ENCODE measurements at regions not wholly inside any gene's neighbourhood (a gene's known extent, or its start where the extent isn't known, plus 50 kb on each side); places are given as distances from the start of the nearest gene placed in this dataset.
A peak's percentile ranks its signal among the peaks of the same experiment; 100 is the strongest.
"Not testable (repeated sequence)": the region's sequence is repeated elsewhere in the genome, so short reads cannot be mapped to it uniquely, and the experiment has no call there.

DNA sequence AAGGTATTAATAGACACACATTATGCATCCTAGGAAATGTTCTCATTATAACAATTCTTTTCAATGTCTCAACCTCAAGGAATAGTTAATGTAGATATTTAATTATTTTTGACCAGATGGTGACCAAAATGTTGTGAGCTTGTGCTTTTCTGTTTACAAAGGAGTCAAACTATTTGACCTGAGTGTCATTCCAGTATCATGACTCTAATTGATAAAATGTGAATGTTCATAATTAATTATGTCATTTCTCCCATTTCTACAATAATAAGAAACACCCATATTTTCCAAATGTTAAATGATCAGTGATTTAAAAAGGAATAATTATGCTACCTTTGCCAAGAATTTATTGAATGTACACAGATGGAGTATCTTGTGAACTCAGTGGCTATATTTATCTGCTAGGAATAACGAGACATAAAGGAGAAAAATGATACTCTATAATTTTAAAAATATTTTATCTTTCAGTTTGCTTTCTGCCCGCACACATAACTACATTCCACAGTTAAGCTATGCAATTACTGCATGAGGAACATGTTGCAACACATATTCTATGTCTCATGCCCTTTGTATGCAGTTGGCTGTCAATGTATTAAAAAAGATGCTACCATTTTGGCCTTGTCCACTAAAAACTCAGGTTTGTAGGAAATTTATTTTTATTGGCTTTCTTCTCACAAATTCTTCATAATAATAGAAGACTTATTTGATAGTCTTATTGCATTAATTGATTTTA is 376.7 kb upstream of the CCDC179 start:
- peak in 2 of 3 donors; percentile 2 to 69 for DNase-seq

DNA sequence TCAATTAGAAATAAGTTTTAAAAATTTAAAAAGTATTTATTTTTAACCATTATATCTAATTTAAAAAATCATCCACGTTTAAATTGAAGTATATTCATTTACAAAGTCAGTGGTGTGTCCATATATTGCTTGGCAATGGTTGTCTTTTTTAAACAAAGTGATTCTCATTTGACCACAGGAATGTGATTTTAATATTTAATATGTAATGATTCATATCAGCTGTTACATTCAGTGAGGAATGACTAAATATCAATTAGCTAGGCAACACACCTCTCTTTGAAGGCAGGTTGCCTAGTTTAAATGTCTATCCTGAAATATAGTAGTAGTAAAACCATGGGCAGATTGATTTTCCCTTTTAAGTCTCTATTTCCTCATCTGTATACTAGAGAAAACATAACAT is 392.2 kb upstream of the CCDC179 start:
- DNase-seq = no peak

DNA sequence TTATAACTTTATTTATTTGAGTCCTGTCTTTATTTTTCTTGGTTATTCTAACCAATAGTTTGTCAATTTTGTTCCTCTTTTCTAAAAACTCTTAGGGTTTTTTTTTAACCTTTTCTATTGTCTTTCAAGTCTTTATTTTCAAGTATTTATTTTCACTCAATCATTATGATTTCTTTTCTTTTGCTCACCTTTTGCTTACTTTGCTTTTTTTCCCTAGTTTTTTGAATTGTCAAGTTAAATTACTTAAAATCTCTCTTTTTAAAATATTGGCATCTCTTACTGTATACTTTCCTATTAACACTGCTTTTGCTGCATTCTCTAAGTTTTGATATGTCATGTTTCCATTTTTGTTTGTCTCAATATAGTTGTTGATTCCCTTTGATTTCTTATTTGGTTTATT is 396.8 kb upstream of the CCDC179 start:
- no peak for DNase-seq

DNA sequence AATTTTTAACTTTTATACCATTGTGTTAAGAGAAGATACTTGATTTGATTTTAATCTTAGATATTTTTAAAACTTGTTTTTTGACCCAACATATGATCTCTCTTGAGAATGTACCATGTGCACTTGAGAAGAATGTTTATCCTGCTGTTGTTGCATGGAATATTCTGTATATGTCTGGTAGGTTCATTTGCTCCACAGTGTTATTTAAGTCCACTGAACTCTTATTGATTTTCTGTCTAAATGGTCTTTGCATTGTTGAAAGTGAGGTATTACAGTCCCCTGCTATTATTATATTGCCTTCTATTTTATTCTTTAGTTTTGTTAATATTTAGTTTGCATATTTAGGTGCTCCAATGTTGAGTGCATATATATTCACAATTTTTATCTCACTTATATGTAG is 397.3 kb upstream of the CCDC179 start:
- no peak for DNase-seq

DNA sequence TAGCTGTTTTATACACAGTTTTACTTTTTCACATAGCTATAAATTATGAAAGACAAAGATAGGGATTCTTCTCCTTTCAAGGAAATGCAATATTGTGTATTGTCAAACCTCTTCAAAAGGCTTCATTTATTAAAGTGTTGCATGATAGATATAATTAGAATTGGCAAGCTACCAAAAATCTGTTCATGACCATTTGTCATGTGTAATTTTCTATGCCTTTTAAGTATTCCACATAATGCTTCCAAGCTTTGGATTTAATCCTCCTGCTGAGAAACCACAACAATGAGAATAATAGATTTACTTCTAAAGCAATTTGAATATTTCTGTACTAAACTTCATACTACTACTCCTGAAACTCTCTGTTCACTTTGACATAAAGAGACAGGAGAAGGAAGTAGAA is 403.2 kb upstream of the CCDC179 start:
- no peak for DNase-seq

DNA sequence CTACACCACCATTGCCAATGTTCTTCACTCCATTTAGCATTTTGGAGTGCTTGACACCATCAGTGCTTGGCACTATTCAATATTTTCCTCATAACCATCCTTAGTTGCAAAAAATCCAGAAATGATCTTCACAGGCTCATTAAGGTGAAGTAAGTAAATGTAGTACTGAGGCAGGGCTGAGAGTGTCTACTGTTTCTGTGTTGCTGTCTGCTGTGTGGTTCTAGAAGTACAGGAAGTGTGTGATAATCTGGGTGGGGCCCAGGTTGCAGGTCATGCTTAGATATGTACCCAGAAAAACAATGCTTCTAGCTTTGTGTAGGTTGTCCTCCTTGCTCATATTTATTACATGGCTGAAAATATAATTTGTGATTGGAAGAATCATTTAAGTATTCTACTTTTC is 411.8 kb upstream of the CCDC179 start:
- no peak for DNase-seq

DNA sequence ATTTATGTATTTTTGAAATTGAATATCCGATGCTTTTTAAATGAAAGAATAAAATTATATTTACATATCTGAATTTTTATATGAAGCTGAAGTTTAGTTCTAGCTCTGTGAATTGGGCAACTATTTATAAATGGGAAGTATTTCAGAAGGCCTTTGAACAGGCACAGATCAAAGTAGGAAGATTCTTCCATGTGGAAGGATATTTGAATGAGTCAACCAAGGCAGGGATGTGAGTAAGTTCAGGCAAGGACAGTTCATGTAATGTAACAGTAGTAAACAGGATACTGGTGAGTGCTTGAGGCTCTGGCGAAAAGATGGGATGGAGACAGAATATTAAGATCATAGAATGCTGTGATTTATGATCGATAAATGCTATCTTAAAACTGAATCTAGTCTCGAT is 417.8 kb upstream of the CCDC179 start:
- peak in 1 of 3 donors; percentile 15 for DNase-seq

DNA sequence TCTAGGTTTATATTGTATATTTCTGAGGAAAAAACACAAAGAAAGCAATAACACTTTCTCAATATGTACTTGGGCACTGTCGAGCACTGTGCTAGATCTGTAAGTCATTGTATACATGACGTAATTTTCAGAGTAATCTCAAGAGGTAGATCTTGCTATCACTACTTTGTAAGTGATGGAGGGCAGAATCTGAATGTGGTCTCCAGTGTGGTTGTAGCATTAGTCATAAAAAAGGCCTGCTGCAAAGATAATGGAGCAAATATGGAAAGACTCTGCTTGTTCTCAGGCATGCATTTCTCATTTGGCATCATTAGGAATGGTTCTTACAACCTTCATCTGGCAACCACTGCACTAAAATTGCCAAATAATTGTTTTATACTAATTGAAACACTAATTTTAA is 419.8 kb upstream of the CCDC179 start:
- DNase-seq = peak in 1 of 3 donors; percentile 24

DNA sequence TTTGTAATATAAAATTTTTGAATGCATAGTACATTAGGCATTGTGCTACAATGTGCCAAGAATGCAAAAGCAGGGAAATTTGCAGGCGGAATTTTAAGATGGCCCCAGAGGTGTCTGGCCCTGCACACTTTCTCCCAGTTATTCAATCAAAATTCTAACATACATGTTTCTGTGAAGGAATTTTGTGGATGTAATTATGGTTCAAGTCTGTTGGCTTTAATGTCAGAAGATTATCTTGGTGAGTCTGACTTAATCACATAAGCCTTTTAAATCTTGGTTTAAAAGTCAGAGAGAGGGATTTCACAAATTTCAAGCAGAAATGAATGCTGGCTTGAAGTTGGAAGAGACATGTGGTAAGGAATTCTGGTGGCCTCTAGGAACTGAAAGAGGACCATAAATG is 423.4 kb upstream of the CCDC179 start:
- DNase-seq = peak in 1 of 3 donors; percentile 59

DNA sequence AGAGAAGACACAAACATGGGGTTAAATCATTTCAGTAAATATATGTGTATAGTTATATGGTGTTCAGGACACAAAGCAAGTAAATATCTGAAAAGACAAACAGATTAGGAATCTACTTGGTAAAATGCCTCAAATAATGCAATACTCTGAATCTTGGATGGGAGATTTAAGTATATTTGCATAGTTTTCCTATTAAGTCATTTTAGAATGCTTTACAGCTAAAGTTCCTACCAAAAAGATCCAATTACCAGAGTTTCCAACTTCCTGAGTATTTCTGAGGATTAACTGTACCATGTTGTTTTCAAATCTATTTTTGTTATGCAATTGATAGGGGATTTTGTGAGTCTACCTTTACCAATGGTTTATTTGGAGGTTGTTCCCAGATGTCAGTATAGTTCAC is 424.4 kb upstream of the CCDC179 start:
- peak in 2 of 3 donors; percentile 43 to 63 for DNase-seq

DNA sequence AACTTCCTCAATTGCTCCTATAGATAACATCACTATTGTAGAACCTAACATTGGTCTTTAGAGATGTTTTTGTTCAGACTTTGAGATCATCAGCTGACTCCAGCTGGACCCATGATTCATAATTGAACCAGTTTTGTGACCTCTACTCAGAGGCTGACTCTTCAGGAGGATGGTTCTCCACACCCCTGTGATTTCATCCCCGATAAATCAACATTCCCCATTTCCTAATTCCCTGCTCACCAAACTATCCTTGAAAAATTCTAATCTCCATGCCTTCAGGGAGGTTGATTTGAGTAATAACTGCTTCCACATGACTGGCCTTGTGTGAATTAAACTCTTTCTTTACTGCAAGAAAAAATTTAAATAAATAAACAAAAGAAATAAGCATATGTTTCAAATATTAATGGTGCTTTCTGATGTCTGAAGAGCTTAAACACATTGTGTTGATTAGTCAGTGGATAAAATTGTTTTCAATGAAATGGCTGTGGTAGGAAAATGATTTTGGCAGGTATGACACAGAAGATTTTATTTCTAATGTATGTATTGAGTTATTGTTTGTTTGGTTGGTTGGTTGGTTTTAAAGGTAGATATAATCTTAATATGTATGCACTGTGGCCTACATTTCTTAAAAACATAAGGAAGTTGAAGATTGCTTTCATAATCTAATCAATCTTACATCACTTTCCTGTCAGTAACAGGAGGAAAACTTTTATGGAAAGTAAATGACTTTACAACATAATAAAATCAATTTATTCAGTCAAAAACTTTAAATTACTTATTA is 427.9 kb upstream of the CCDC179 start:
- DNase-seq = peak; percentile 42 to 88 (median 76)

DNA sequence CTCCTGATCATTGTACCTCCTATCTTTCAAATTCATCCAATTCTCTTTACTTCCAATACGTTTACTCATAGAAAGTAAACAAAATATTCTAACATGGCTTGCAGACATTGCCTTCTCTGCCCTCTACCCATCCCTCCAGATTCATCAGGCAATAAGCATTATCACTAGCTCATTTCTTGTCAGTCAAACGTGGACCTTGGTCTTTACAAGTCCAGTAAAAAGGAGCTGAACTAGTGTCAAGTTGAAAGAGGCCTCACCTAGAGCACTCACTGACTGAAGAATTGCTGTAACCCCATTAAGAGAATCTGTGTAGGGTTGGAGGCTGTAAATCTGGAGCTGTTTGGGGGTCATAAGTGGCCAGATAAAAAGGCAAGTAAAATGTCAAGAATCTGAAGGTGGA is 435.0 kb upstream of the CCDC179 start:
- DNase-seq = no peak

DNA sequence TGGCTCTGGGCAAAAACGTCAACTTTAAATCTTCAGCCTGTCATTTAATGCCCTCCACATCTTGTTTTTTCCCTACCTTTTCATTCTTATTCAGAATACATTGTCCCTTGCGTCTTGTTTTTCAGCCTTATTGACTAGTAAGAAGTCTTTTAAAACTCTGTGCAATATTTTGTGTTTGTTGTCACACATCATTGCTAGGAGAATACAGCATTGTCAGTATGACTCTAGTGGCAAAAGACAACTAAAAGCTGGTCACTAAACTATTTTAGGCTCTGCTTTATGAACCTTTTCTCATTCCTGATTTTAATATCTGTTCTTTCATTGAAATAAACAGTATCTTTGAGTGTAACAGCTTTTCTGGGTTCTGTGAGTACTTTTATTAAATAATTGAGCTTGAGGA is 447.8 kb upstream of the CCDC179 start:
- DNase-seq = no peak

DNA sequence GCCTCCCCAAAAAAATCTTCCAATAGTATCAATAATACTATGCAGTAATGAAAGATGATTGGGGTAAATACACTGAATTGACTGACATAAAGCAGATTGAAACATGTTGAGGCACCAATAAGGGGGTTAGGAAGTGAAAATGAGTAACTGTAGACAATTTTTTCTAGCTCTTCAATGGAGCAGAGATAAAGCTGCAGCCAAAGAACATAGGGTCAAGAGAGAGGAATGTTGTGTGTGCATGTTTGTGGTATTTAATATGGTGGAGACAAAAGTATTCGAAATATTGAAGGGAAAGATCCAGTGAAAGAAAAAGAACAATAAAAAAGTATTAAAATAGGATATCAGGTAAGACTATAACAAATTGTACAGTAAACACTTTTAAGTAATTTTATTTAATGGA is 450.0 kb upstream of the CCDC179 start:
- DNase-seq = no peak

DNA sequence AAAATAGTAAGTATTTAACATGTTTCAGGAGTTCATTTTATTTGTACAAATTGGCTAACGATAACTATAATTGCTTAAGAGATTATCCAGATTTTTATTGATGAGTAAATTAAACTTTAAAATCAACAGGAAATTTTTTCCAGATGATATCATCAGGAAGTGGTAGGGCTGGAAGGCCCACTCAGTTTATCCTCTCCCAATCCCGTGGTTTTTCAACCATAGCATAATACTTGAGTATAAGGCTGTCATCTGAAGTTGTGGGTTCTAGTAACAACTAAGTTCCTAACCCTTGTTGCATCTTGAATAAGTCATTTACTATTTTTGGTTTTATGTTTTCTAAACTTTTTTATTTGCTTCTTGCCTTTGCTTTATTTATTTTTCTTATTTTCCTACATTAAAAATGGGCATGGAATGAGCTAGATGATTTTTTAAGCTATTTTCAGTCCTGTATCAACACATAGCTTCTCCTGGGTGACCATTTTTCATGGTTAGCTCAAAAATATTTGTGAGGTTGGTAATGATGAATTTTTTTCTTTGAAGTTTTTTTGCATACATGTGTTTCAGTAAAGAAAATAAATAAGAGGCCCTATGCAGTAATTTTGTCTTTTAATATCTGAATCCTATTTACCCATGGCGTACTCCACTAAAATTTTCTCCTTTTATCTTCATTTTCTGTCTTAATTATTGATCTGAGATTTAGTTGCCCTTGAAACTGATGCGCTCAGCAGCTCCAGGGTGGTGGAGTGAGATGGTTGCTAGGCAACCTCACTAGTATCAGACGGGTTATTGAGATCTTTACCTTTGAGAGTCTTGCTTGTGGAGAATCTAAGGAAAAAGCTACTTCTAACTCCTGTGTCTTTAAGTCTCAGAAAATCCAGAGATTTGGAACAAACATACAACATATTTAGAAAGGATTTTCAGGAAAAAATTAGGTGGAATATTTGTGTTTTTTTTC is 452.0 kb upstream of the CCDC179 start:
- no peak for DNase-seq

DNA sequence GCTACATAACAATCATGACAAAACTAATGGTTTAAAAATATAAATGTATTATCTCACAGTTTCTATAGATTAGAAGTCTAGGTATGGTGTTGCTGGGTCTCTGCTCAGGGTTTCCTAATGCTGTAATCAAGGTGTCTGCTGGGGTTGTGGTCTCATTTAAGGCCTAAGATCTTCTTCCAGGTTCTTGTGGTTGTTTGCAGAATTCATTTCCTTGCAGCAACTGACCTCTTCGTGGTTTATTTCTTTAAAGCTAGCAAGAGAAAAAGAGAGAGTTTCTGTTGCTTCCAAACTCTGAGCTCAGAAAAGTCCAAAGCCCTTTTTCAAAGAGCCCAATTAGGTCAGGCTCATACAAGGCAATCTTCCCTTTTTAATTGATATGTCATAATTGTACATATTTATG is 452.7 kb upstream of the CCDC179 start:
- DNase-seq = no peak

DNA sequence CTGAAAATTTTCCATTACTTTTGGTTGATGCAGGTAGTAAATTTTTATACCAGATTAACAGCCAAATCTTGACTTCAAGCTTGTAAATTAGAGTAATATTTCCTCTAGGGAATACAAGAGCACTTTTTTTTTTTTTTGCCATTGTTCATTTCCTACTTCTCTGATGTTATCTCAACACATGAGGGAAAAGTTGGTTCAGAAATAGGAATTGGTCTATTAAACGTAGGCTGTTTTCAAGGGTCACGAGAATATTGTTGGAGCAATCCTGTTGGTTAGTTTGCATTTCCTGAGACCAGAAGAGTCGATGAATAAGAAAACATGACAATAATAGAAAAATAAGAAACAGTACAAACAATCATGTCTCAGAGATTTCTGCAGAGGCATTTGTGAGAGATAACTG is 453.9 kb upstream of the CCDC179 start:
- DNase-seq = no peak

DNA sequence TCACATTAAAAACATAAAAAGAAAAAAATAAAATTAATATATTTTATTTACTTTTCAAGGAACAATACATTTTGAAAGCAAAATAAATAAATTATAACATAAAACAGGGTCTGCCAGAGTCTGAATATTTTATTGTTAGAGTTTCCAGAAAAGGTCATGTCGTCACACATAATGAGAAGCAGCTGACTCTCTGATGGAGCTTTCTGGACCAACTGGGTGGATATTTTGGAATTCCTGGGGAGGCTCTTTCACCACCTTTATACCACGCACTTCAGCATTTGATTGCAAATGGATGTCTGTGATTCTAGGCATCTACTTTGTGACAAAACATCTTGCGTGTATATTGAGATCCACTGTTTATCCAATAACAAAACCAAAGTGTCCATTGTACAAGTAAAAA is 455.0 kb upstream of the CCDC179 start:
- DNase-seq = peak in 2 of 3 donors; percentile 26 to 30

DNA sequence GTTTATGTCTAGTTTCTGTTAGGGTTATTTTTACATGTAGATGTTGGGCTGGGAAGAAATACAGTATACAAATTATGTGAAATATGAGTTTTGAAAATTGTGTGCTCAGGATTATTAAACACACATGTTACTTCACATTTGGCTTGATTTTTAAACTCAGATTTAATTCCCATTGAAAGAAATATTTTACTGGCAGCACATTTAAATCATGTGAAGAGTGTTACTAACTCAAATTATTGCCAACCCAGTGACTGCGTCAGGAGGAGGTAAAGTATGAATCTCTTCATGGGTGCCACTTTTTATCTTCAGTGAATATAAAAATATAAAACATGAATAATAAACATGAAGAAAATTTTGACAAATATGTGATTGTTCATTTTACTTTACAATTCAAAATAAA is 457.5 kb upstream of the CCDC179 start:
- DNase-seq = peak in 2 of 3 donors; percentile 20 to 29

DNA sequence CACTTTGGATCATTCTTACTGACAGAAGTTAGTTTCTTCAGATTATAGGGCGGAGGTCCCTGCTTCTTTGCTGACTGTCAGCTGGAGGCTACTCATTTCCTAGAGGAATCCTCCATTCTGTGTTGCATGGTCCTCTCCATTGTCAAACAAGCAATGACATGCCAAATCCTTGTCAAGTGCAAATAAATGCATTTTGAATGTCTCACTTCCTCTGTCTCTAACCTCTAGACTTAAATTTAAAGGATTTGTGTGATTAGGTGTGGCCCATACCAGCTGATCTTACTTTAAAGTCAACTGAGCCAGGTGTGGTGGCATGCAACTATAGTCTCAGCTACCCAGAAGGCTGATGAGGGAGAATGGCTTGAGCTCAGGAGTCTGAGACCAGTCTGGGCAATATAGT is 458.4 kb upstream of the CCDC179 start:
- no peak for DNase-seq

DNA sequence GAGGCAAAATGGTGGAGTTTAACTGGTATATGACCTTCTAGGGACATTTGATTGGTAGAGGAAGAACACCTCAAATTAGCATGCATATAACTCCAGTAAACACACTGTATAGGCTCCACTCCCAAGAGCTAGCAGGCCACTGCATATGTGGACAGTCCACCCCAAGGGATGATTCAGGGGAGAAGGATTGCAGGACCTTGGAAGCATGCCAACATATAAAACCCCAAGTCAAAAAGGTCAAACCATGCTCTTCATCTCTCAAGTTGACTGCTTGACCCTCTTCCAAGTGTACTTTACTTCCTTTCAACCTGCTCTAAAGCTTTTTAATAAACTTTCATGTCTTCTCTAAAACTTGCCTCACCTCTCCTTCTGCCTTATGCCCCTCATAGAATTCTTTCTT is 459.9 kb upstream of the CCDC179 start:
- no peak for DNase-seq

DNA sequence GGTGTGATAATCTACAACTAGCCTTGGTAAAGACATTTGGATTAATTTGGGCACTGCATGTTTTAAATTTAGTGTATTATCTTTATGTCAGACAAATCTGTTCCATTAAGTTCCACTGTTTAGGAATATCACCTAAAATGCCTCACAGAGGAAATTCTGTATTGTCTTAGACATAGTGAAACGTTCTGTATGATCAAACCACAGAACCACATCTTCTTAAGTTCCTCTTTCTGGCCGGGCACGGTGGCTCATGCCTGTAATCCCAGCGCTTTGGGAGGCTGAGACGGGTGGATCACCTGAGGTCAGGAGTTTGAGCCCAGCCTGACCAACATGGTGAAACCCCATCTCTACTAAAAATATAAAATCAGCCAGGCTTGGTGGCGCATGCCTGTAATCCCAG is 475.3 kb upstream of the CCDC179 start:
- not testable (repeated sequence) for DNase-seq
